ENCODE measurements at regions not wholly inside any gene's neighbourhood (a gene's known extent, or its start where the extent isn't known, plus 50 kb on each side); places are given as distances from the start of the nearest gene placed in this dataset.

- DNase-seq (ENCODE audit: low read depth in 2 of 2): no peak
Observed at GRCh38 chr22:49570032-49570848, 257.4 kb downstream of the BRD1 start.

GRCh38 chr22:49569286-49570031 lies 258.2 kb downstream of the BRD1 start:
- no peak for DNase-seq (ENCODE audit: low read depth in 2 of 2)

- DNase-seq (ENCODE audit: low read depth in 2 of 2): no peak
Observed at GRCh38 chr22:49568751-49569285, 258.9 kb downstream of the BRD1 start.

GRCh38 chr22:49567899-49568750 lies 259.5 kb downstream of the BRD1 start:
- no peak for DNase-seq (ENCODE audit: low read depth in 2 of 2)

- DNase-seq (ENCODE audit: low read depth in 2 of 2): no peak
Observed at GRCh38 chr22:49566693-49567092, 261.0 kb downstream of the BRD1 start.

- no peak for DNase-seq (ENCODE audit: low read depth in 2 of 2)
Observed at GRCh38 chr22:49566141-49566541, 261.5 kb downstream of the BRD1 start.

GRCh38 chr22:49565516-49565855 lies 262.2 kb downstream of the BRD1 start:
- DNase-seq (ENCODE audit: low read depth in 2 of 2): no peak

- no peak for DNase-seq (ENCODE audit: low read depth in 2 of 2)
Observed at GRCh38 chr22:49564666-49565515, 262.8 kb downstream of the BRD1 start.

- DNase-seq (ENCODE audit: low read depth in 2 of 2): no peak
Observed at GRCh38 chr22:49564054-49564453, 263.6 kb downstream of the BRD1 start.

GRCh38 chr22:49562685-49563249 lies 264.9 kb downstream of the BRD1 start:
- no peak for DNase-seq (ENCODE audit: low read depth in 2 of 2)

- DNase-seq (ENCODE audit: low read depth in 2 of 2): no peak
Observed at GRCh38 chr22:49561976-49562375, 265.7 kb downstream of the BRD1 start.

GRCh38 chr22:49561338-49561737 lies 266.3 kb downstream of the BRD1 start:
- DNase-seq (ENCODE audit: low read depth in 2 of 2): no peak

- no peak for DNase-seq (ENCODE audit: low read depth in 2 of 2)
Observed at GRCh38 chr22:49555526-49555925, 272.1 kb downstream of the BRD1 start.

- DNase-seq (ENCODE audit: low read depth in 2 of 2): no peak
Observed at GRCh38 chr22:49554741-49555140, 272.9 kb downstream of the BRD1 start.

- no peak for DNase-seq (ENCODE audit: low read depth in 2 of 2)
Observed at GRCh38 chr22:49554296-49554625, 273.4 kb downstream of the BRD1 start.

- no peak for DNase-seq (ENCODE audit: low read depth in 2 of 2)
Observed at GRCh38 chr22:49553518-49554295, 274.0 kb downstream of the BRD1 start.

GRCh38 chr22:49553076-49553475 lies 274.6 kb downstream of the BRD1 start:
- no peak for DNase-seq (ENCODE audit: low read depth in 2 of 2)

GRCh38 chr22:49551897-49552614 lies 275.6 kb downstream of the BRD1 start:
- no peak for DNase-seq (ENCODE audit: low read depth in 2 of 2)

- DNase-seq (ENCODE audit: low read depth in 2 of 2): no peak
Observed at GRCh38 chr22:49551446-49551845, 276.2 kb downstream of the BRD1 start.

Measured in dermis microvascular lymphatic vessel endothelial cell (primary cell).